Immature natural killer cell (primary cell): ENCODE measurements at regions not wholly inside any gene's neighbourhood (a gene's known extent, or its start where the extent isn't known, plus 50 kb on each side); places are given as distances from the start of the nearest gene placed in this dataset.

ENCODE experiments used
- DNase-seq, 3 donors: peaks; one replicate each; pipeline ENCODE4 v3.0.0; 2022; ENCODE audit warnings: mixed read lengths in 1 of 3
- H3K27ac Mint-ChIP-seq, 6 donors: one replicate each; pipeline ENCODE4 v1.8.0; 2020; ENCODE audit warnings: mixed read lengths in 6 of 6, mild to moderate bottlenecking in 5 of 6, inconsistent platforms in 4 of 6, moderate library complexity in 3 of 6
- H3K27me3 Mint-ChIP-seq, 3 donors: one replicate each; pipeline ENCODE4 v1.8.0; 2020 to 2021; ENCODE audit warnings: low read depth in 3 of 3, mild to moderate bottlenecking in 3 of 3, mixed read lengths in 3 of 3, moderate library complexity in 3 of 3, inconsistent platforms in 1 of 3
- H3K36me3 Mint-ChIP-seq, 3 donors: one replicate each; pipeline ENCODE4 v1.8.0; 2020; ENCODE audit warnings: mixed read lengths in 3 of 3, inconsistent platforms in 2 of 3, mild to moderate bottlenecking in 2 of 3
- H3K4me1 Mint-ChIP-seq, 2 donors: one replicate each; pipeline ENCODE4 v1.8.0; 2020; ENCODE audit warnings: inconsistent platforms in 2 of 2, mild to moderate bottlenecking in 2 of 2, mixed read lengths in 2 of 2, moderate library complexity in 1 of 2
- H3K4me3 Mint-ChIP-seq, 5 donors: one replicate each; pipeline ENCODE4 v1.8.0; 2020; ENCODE audit warnings: mild to moderate bottlenecking in 5 of 5, mixed read lengths in 5 of 5, inconsistent platforms in 3 of 5, moderate library complexity in 3 of 5
- H3K9me3 Mint-ChIP-seq, 6 donors: one replicate each; pipeline ENCODE4 v1.8.0; 2020; ENCODE audit warnings: mild to moderate bottlenecking in 6 of 6, mixed read lengths in 6 of 6, inconsistent platforms in 4 of 6, moderate library complexity in 3 of 6

GRCh38 chr10:106327747-106328146 is 836.8 kb downstream of the SORCS1 start:
- no peak overlapping the region for H3K4me3 Mint-ChIP-seq
- H3K27me3 Mint-ChIP-seq: peaks cover 0 to 2% (median 0%) of the 10 kb centered on the region in 3 donors
- H3K36me3 Mint-ChIP-seq: peaks cover 0 to 4% (median 3%) of the 10 kb centered on the region in 3 donors
- no peak overlapping the region for H3K27ac Mint-ChIP-seq
- no peak for DNase-seq
- H3K4me1 Mint-ChIP-seq: no peaks in the 10 kb centered on the region
- peaks cover 16 to 54% (median 32%) of the 10 kb centered on the region in 6 donors for H3K9me3 Mint-ChIP-seq

GRCh38 chr10:106320876-106321275 is 843.6 kb downstream of the SORCS1 start:
- H3K27me3 Mint-ChIP-seq: no peaks in the 10 kb centered on the region
- no peak overlapping the region for H3K27ac Mint-ChIP-seq
- DNase-seq: no peak
- no peak overlapping the region for H3K4me3 Mint-ChIP-seq
- H3K4me1 Mint-ChIP-seq: no peaks in the 10 kb centered on the region
- peaks cover 4 to 15% (median 9%) of the 10 kb centered on the region in 6 donors for H3K9me3 Mint-ChIP-seq
- peaks cover 0 to 2% (median 1%) of the 10 kb centered on the region in 3 donors for H3K36me3 Mint-ChIP-seq

GRCh38 chr10:106320078-106320477 is 844.4 kb downstream of the SORCS1 start:
- Mint-ChIP-seq H3K27ac (no peak overlapping the region), H3K27me3 (no peaks in the 10 kb centered on the region), H3K36me3 (no peaks in the 10 kb centered on the region), H3K4me3 (no peak overlapping the region), H3K9me3 (peaks cover 1 to 15% (median 10%) of the 10 kb centered on the region in 6 donors), H3K4me1 (no peaks in the 10 kb centered on the region)
- DNase-seq: no peak

- DNase-seq: no peak
Measured at GRCh38 chr10:106317554-106317953, 847.0 kb downstream of the SORCS1 start.

GRCh38 chr10:106313041-106313440 is 851.5 kb downstream of the SORCS1 start:
- H3K27me3 Mint-ChIP-seq: no peaks in the 10 kb centered on the region
- DNase-seq: no peak
- H3K27ac Mint-ChIP-seq: no peak overlapping the region
- no peak overlapping the region for H3K4me3 Mint-ChIP-seq
- peaks cover 6 to 40% (median 20%) of the 10 kb centered on the region in 6 donors for H3K9me3 Mint-ChIP-seq
- H3K4me1 Mint-ChIP-seq: no peaks in the 10 kb centered on the region
- H3K36me3 Mint-ChIP-seq: no peaks in the 10 kb centered on the region

More at GRCh38 chr10:106317554-106317953, 847.0 kb downstream of the SORCS1 start:
- Mint-ChIP-seq H3K36me3 (no peaks in the 10 kb centered on the region), H3K4me3 (no peak overlapping the region), H3K4me1 (no peaks in the 10 kb centered on the region), H3K9me3 (peaks cover 1 to 20% (median 10%) of the 10 kb centered on the region in 6 donors), H3K27ac (no peak overlapping the region), H3K27me3 (no peaks in the 10 kb centered on the region)

- Mint-ChIP-seq H3K27ac (no peak overlapping the region), H3K4me1 (no peaks in the 10 kb centered on the region), H3K36me3 (no peaks in the 10 kb centered on the region), H3K9me3 (peaks cover 6 to 42% (median 21%) of the 10 kb centered on the region in 6 donors), H3K27me3 (no peaks in the 10 kb centered on the region), H3K4me3 (no peak overlapping the region)
- DNase-seq: no peak
Measured at GRCh38 chr10:106312087-106312486, 852.4 kb downstream of the SORCS1 start.

- Mint-ChIP-seq H3K9me3 (peaks cover 6 to 41% (median 25%) of the 10 kb centered on the region in 6 donors), H3K27me3 (no peaks in the 10 kb centered on the region), H3K4me3 (no peak overlapping the region), H3K4me1 (no peaks in the 10 kb centered on the region), H3K27ac (no peak overlapping the region), H3K36me3 (peaks cover 0 to 3% (median 0%) of the 10 kb centered on the region in 3 donors)
- no peak for DNase-seq
Measured at GRCh38 chr10:106311590-106311989, 852.9 kb downstream of the SORCS1 start.

GRCh38 chr10:106310596-106310995 is 853.9 kb downstream of the SORCS1 start:
- H3K36me3 Mint-ChIP-seq: peaks cover 0 to 3% (median 0%) of the 10 kb centered on the region in 3 donors
- no peak overlapping the region for H3K27ac Mint-ChIP-seq
- no peak overlapping the region for H3K4me3 Mint-ChIP-seq
- H3K27me3 Mint-ChIP-seq: no peaks in the 10 kb centered on the region
- no peak for DNase-seq
- peaks cover 6 to 46% (median 25%) of the 10 kb centered on the region in 6 donors for H3K9me3 Mint-ChIP-seq
- H3K4me1 Mint-ChIP-seq: no peaks in the 10 kb centered on the region

GRCh38 chr10:106309376-106309775 is 855.1 kb downstream of the SORCS1 start:
- no peaks in the 10 kb centered on the region for H3K27me3 Mint-ChIP-seq
- peaks cover 6 to 40% (median 25%) of the 10 kb centered on the region in 6 donors for H3K9me3 Mint-ChIP-seq
- peaks cover 0 to 3% (median 0%) of the 10 kb centered on the region in 3 donors for H3K36me3 Mint-ChIP-seq
- DNase-seq: no peak
- no peaks in the 10 kb centered on the region for H3K4me1 Mint-ChIP-seq
- H3K27ac Mint-ChIP-seq: no peak overlapping the region
- no peak overlapping the region for H3K4me3 Mint-ChIP-seq

- Mint-ChIP-seq H3K27me3 (no peaks in the 10 kb centered on the region), H3K36me3 (peaks cover 0 to 3% (median 0%) of the 10 kb centered on the region in 3 donors), H3K4me1 (no peaks in the 10 kb centered on the region), H3K27ac (no peak overlapping the region), H3K9me3 (peaks cover 6 to 40% (median 22%) of the 10 kb centered on the region in 6 donors), H3K4me3 (no peak overlapping the region)
- no peak for DNase-seq
Measured at GRCh38 chr10:106308284-106308683, 856.2 kb downstream of the SORCS1 start.

GRCh38 chr10:106304056-106304455 is 860.5 kb downstream of the SORCS1 start:
- Mint-ChIP-seq H3K9me3 (peaks cover 7 to 31% (median 12%) of the 10 kb centered on the region in 6 donors), H3K4me1 (no peaks in the 10 kb centered on the region), H3K27ac (no peak overlapping the region), H3K27me3 (no peaks in the 10 kb centered on the region), H3K36me3 (peaks cover 0 to 3% (median 0%) of the 10 kb centered on the region in 3 donors), H3K4me3 (no peak overlapping the region)
- no peak for DNase-seq

GRCh38 chr10:106302961-106303360 is 861.5 kb downstream of the SORCS1 start:
- no peaks in the 10 kb centered on the region for H3K4me1 Mint-ChIP-seq
- no peak overlapping the region for H3K4me3 Mint-ChIP-seq
- peaks cover 6 to 25% (median 9%) of the 10 kb centered on the region in 6 donors for H3K9me3 Mint-ChIP-seq
- peaks cover 0 to 3% (median 0%) of the 10 kb centered on the region in 3 donors for H3K36me3 Mint-ChIP-seq
- H3K27me3 Mint-ChIP-seq: no peaks in the 10 kb centered on the region
- no peak overlapping the region for H3K27ac Mint-ChIP-seq
- DNase-seq: no peak

- Mint-ChIP-seq H3K4me3 (no peak overlapping the region), H3K9me3 (peaks cover 6 to 17% (median 10%) of the 10 kb centered on the region in 6 donors), H3K27me3 (no peaks in the 10 kb centered on the region), H3K27ac (no peak overlapping the region), H3K36me3 (no peaks in the 10 kb centered on the region), H3K4me1 (no peaks in the 10 kb centered on the region)
- DNase-seq: no peak
Measured at GRCh38 chr10:106301146-106301545, 863.4 kb downstream of the SORCS1 start.

- Mint-ChIP-seq H3K27me3 (no peaks in the 10 kb centered on the region), H3K4me3 (no peak overlapping the region), H3K9me3 (peaks cover 7 to 30% (median 14%) of the 10 kb centered on the region in 6 donors), H3K4me1 (no peaks in the 10 kb centered on the region), H3K36me3 (no peaks in the 10 kb centered on the region), H3K27ac (no peak overlapping the region)
- DNase-seq: no peak
Measured at GRCh38 chr10:106296750-106297392, 867.6 kb downstream of the SORCS1 start.
